MM.1S (cell line): ENCODE measurements at regions not wholly inside any gene's neighbourhood (a gene's known extent, or its start where the extent isn't known, plus 50 kb on each side); places are given as distances from the start of the nearest gene placed in this dataset.

Experiments used
- DNase-seq: peaks from one replicate; pipeline ENCODE4 v3.0.0-alpha.2; 2015
- H2AFZ ChIP-seq: fragments of 300-600 bp; sonication (generic); 2 replicates; pipeline ENCODE4 v1.6.0; 2016; ENCODE audit warnings: antibody characterized with exemption, low read length
- H3F3A ChIP-seq: fragments of 300-600 bp; sonication (generic); 2 replicates; pipeline ENCODE4 v1.6.1; 2016; ENCODE audit warnings: mild to moderate bottlenecking, antibody characterized with exemption, low read length, moderate library complexity, mixed read lengths; ENCODE audit not compliant: insufficient read depth
- H3K27ac ChIP-seq: fragments of 300-600 bp; sonication (generic); 2 replicates; pipeline ENCODE4 v1.5.1; 2016; ENCODE audit warnings: mild to moderate bottlenecking, low read length
- H3K27me3 ChIP-seq: fragments of 300-600 bp; sonication (generic); replicated peaks from 2 replicates; pipeline ENCODE4 v1.6.0; 2016; ENCODE audit warnings: low read length; ENCODE audit not compliant: insufficient read depth
- H3K36me3 ChIP-seq: fragments of 300-600 bp; sonication (generic); replicated peaks from 2 replicates; pipeline ENCODE4 v1.6.1; 2016; ENCODE audit warnings: mild to moderate bottlenecking, low read length, mixed read lengths; ENCODE audit not compliant: insufficient read depth
- H3K4me1 ChIP-seq: fragments of 300-600 bp; sonication (generic); 2 replicates; pipeline ENCODE4 v1.6.1; 2016; ENCODE audit warnings: low read length, mixed read lengths
- H3K4me2 ChIP-seq: fragments of 300-600 bp; sonication (generic); 2 replicates; pipeline ENCODE4 v1.6.0; 2016; ENCODE audit warnings: low read depth, low read length
- H3K4me3 ChIP-seq: fragments of 300-600 bp; sonication (generic); 2 replicates; pipeline ENCODE4 v1.5.1; 2016; ENCODE audit warnings: low read length, mixed read lengths
- H3K79me2 ChIP-seq: fragments of 300-600 bp; sonication (generic); 2 replicates; pipeline ENCODE4 v1.6.1; 2016; ENCODE audit warnings: mixed run types, low read length, mixed read lengths
- H3K9ac ChIP-seq: fragments of 300-600 bp; sonication (generic); 2 replicates; pipeline ENCODE4 v1.6.1; 2016; ENCODE audit warnings: low read length, mixed read lengths
- H3K9me2 ChIP-seq: fragments of 300-600 bp; sonication (generic); replicated peaks from 2 replicates; pipeline ENCODE4 v1.6.1; 2016; ENCODE audit warnings: mild to moderate bottlenecking, low read length, mixed read lengths; ENCODE audit not compliant: insufficient read depth
- H3K9me3 ChIP-seq: fragments of 300-600 bp; sonication (generic); replicated peaks from 2 replicates; pipeline ENCODE4 v1.6.1; 2016; ENCODE audit warnings: mild to moderate bottlenecking, low read length, mixed read lengths; ENCODE audit not compliant: insufficient read depth
- H4K20me1 ChIP-seq: fragments of 300-600 bp; sonication (generic); 2 replicates; pipeline ENCODE4 v1.6.1; 2016; ENCODE audit warnings: mild to moderate bottlenecking, low read length, moderate library complexity, mixed read lengths; ENCODE audit not compliant: insufficient read depth
- EZH2 ChIP-seq: fragments of 300-600 bp; sonication (generic); optimal IDR thresholded peaks from 2 replicates; pipeline ENCODE3; 2017; ENCODE audit warnings: low read depth, mild to moderate bottlenecking, antibody characterized with exemption, low read length, mixed read lengths
- EZH2phosphoT487 ChIP-seq: fragments of 300-600 bp; sonication (generic); IDR thresholded peaks from 2 replicates; pipeline ENCODE4 v1.6.1; 2018; ENCODE audit warnings: antibody characterized with exemption, low read length
- TF ChIP-seq, protein P1 (sequence below): fragments of 300-600 bp; sonication (generic); IDR thresholded peaks from 2 replicates; pipeline ENCODE4 v1.5.1; 2016; ENCODE audit warnings: antibody characterized with exemption, low read length, mixed read lengths

DNA sequence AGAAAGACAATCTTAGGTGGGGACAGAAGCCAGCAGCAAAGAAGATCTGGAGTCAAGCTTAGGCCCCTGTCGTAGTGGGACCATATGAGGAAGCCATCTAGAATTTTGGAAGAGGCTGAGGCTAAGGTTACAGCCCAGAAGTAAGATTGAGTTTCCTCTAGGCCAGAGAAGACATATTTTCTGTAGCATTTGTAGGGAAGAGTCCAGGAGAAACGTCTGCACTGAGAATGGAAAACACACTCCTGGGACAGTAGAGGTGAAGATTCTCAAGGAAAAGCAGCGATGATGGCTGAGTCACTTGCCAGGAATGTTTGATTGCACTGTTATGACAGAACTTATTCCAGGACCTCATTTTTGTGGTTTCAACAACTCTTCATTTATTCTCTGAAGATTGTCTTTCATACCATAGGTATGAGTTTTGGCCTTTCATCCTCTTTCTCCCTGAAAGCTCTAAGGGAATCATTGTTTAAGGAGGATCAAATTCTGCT lies 107.2 kb downstream of the GTPBP8 start:
- Histone ChIP-seq H3K4me2 (no peak overlapping the region), H3K9me2 (no peaks in the 10 kb centered on the region), H3K9ac (no peak overlapping the region), H3K79me2 (no peaks in the 10 kb centered on the region), H2AFZ (no peak overlapping the region), H3K27me3 (no peaks in the 10 kb centered on the region), H4K20me1 (no peaks in the 10 kb centered on the region), H3K27ac (no peak overlapping the region), H3K4me1 (peaks cover under 1% of the 10 kb centered on the region), H3K4me3 (no peak overlapping the region), H3F3A (no peaks in the 10 kb centered on the region), H3K36me3 (no peaks in the 10 kb centered on the region), H3K9me3 (no peaks in the 10 kb centered on the region)
- TF ChIP-seq EZH2phosphoT487 (no peak), EZH2 (no peak)
- TF ChIP-seq, protein P1, sequence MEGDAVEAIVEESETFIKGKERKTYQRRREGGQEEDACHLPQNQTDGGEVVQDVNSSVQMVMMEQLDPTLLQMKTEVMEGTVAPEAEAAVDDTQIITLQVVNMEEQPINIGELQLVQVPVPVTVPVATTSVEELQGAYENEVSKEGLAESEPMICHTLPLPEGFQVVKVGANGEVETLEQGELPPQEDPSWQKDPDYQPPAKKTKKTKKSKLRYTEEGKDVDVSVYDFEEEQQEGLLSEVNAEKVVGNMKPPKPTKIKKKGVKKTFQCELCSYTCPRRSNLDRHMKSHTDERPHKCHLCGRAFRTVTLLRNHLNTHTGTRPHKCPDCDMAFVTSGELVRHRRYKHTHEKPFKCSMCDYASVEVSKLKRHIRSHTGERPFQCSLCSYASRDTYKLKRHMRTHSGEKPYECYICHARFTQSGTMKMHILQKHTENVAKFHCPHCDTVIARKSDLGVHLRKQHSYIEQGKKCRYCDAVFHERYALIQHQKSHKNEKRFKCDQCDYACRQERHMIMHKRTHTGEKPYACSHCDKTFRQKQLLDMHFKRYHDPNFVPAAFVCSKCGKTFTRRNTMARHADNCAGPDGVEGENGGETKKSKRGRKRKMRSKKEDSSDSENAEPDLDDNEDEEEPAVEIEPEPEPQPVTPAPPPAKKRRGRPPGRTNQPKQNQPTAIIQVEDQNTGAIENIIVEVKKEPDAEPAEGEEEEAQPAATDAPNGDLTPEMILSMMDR = no peak
- no peak for DNase-seq

DNA sequence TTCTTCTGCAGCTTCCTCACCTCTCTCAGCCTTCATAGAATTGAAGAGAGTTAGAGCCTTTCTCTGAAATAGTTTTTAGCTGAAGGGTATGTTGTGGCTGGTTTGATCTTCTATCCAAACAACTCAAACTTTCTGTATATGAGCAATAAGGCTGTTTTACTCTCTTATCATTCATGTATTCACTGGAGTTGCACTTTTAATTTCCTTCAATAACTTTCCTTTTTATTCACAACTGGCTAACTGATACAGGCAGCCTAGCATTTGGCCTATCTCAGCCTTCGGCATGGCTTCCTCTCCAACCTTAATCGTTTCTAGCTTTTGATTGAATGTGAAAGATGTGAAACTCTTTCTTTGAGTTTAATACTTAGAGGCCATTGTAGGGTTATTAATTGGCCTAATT lies 109.3 kb downstream of the GTPBP8 start:
- TF ChIP-seq EZH2 = no peak
- no peaks in the 10 kb centered on the region for H3K27me3 ChIP-seq
- no peak overlapping the region for H3K4me2 ChIP-seq
- H4K20me1 ChIP-seq = no peaks in the 10 kb centered on the region
- H3K9ac ChIP-seq = no peak overlapping the region
- H3K36me3 ChIP-seq = no peaks in the 10 kb centered on the region
- H3K4me1 ChIP-seq = peaks cover 13% of the 10 kb centered on the region
- no peak overlapping the region for H3K27ac ChIP-seq
- H3K4me3 ChIP-seq = no peak overlapping the region
- no peaks in the 10 kb centered on the region; the same call in 1 of the 2 replicates for H3F3A ChIP-seq
- no peaks in the 10 kb centered on the region for H3K79me2 ChIP-seq
- no peaks in the 10 kb centered on the region for H3K9me2 ChIP-seq
- no peak overlapping the region for H2AFZ ChIP-seq
- H3K9me3 ChIP-seq = no peaks in the 10 kb centered on the region
- DNase-seq = no peak

DNA sequence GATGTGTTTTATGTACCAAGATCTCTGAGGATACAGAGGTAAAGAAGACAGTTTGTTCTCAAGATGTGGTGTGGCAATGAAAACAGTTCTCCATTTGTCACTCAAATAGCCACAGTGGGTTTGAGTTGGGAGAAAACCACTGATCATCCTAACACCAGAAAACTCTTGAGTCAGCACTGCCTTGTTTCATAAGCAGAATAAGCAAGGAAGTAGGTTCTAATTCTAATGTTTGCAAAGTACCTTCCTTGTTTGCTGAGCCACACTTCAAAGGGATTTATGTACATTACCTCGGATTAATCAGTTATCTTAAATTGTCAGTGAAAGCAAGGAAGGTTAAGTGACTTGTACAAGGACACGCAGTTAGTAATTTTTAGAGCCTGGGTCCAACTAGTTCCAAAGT lies 107.8 kb upstream of the BOC start:
- DNase-seq = peak; percentile 57
- Histone ChIP-seq H3K27ac (no peak overlapping the region), H3K27me3 (no peaks in the 10 kb centered on the region), H3K9me2 (no peaks in the 10 kb centered on the region), H3K9me3 (no peaks in the 10 kb centered on the region), H2AFZ (no peak overlapping the region), H4K20me1 (no peaks in the 10 kb centered on the region), H3K36me3 (no peaks in the 10 kb centered on the region), H3K4me1 (peaks cover 13% of the 10 kb centered on the region), H3F3A (no peaks in the 10 kb centered on the region; the same call in 1 of the 2 replicates), H3K4me3 (no peak overlapping the region), H3K79me2 (no peaks in the 10 kb centered on the region), H3K4me2 (peak overlapping the region; percentile 8; the same call in 1 of the 2 replicates), H3K9ac (no peak overlapping the region)
- TF ChIP-seq EZH2phosphoT487 (no peak), EZH2 (no peak)
- TF ChIP-seq, protein P1 = no peak

DNA sequence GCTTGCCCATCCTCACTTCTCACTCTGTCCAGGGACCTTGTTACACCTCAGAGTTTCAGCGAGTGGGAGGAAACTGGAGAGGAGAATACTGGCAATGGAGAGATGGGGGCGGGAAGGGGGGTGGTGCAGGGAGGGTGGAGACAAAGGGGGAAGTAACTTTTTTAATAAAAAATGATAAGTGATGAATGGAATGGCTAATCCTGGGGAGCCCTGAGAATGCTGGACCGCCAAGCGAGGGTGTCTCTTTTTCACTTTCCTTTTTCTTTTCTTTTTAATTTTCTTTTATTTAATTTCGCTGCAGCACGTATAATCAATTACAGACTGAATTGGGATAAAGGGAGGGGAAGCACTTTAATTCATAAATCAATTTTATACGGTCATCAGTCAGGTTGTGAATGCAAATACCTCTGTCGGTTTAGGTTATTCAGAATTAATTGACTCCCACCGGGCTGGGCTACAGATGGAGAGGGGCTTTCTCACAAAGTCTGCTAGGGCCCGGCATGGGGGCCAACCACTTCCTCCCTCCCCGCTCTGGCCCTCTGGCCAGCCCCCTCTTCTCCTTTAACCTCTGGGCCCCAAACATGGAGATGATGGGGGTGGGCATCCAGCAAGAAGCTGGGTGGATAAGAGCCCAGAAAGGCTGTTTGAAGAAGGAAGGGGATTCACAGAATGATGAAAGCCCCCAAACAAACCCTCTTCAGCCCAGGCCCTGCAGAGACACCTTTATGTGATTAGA lies 106.8 kb upstream of the BOC start:
- Histone ChIP-seq H3F3A (no peaks in the 10 kb centered on the region; the same call in 1 of the 2 replicates), H3K9ac (no peak overlapping the region), H3K27me3 (no peaks in the 10 kb centered on the region), H3K27ac (no peak overlapping the region), H3K9me3 (no peaks in the 10 kb centered on the region), H2AFZ (no peak overlapping the region), H3K36me3 (no peaks in the 10 kb centered on the region), H3K4me2 (no peak overlapping the region), H3K79me2 (no peaks in the 10 kb centered on the region), H3K4me3 (no peak overlapping the region), H3K9me2 (no peaks in the 10 kb centered on the region), H4K20me1 (no peaks in the 10 kb centered on the region), H3K4me1 (peaks cover 13% of the 10 kb centered on the region)
- no peak for DNase-seq
- TF ChIP-seq, protein P1 = no peak
- TF ChIP-seq EZH2 (no peak), EZH2phosphoT487 (no peak)
